Ectodermal cell (in vitro differentiated cells): ENCODE measurements at regions not wholly inside any gene's neighbourhood (a gene's known extent, or its start where the extent isn't known, plus 50 kb on each side); places are given as distances from the start of the nearest gene placed in this dataset.

Experiments used
- H3K27ac ChIP-seq: 2 replicates; pipeline ENCODE4 v1.7.0; 2013; ENCODE audit warnings: mild to moderate bottlenecking, low read depth, low read length; ENCODE audit not compliant: insufficient read depth, poor library complexity, severe bottlenecking
- H3K27me3 ChIP-seq: 2 replicates; pipeline ENCODE4 v1.7.0; 2013; ENCODE audit warnings: mild to moderate bottlenecking, low read length; ENCODE audit not compliant: insufficient read depth, control insufficient read depth, poor library complexity, severe bottlenecking
- H3K36me3 ChIP-seq: one replicate; pipeline ENCODE4 v1.7.0; 2013; ENCODE audit warnings: low read length; ENCODE audit not compliant: control insufficient read depth, insufficient read depth
- H3K4me1 ChIP-seq: one replicate; pipeline ENCODE4 v1.7.0; 2013; ENCODE audit warnings: low read length; ENCODE audit not compliant: control insufficient read depth, insufficient read depth
- H3K4me3 ChIP-seq: 2 replicates; pipeline ENCODE4 v1.7.0; 2013; ENCODE audit warnings: low read depth, low read length, control low read depth; ENCODE audit not compliant: insufficient read depth
- H3K9me3 ChIP-seq: 2 replicates; pipeline ENCODE4 v1.7.0; 2013; ENCODE audit warnings: mild to moderate bottlenecking, low read length, moderate library complexity; ENCODE audit not compliant: control insufficient read depth
- WGBS, 2 experiments: methylation state at CpG; one replicate each; pipeline ENCODE4 v1.1.7; 2013; ENCODE audit warnings: missing lambda C conversion rate in 2 of 2; 5-methylcytosine and 5-hydroxymethylcytosine counted together

GRCh38 chr16:85360323-85361277 is 248.3 kb upstream of the CIBAR2 start:
- peaks cover 6% of the 10 kb centered on the region for H3K27me3 ChIP-seq
- H3K9me3 ChIP-seq = no peaks in the 10 kb centered on the region
- 92 to 93% methylated on average over 38 of the region's 38 CpGs for WGBS, 2 experiments
- no peak overlapping the region for H3K4me3 ChIP-seq
- H3K36me3 ChIP-seq = no peaks in the 10 kb centered on the region
- no peak overlapping the region for H3K27ac ChIP-seq
- no peaks in the 10 kb centered on the region for H3K4me1 ChIP-seq

- no peaks in the 10 kb centered on the region for H3K9me3 ChIP-seq
- no peak overlapping the region for H3K4me3 ChIP-seq
- H3K27ac ChIP-seq = no peak overlapping the region
- no peaks in the 10 kb centered on the region for H3K36me3 ChIP-seq
- WGBS, 2 experiments = 85 to 86% methylated on average over 23 of the region's 23 CpGs
- peaks cover 9% of the 10 kb centered on the region for H3K4me1 ChIP-seq
- peaks cover 16% of the 10 kb centered on the region for H3K27me3 ChIP-seq
Observed at GRCh38 chr16:85361441-85362118, 249.3 kb upstream of the CIBAR2 start.

GRCh38 chr16:85362443-85362842 is 250.2 kb upstream of the CIBAR2 start:
- Histone ChIP-seq H3K27ac (no peak overlapping the region), H3K36me3 (no peaks in the 10 kb centered on the region), H3K27me3 (peaks cover 19% of the 10 kb centered on the region), H3K4me3 (no peak overlapping the region), H3K9me3 (no peaks in the 10 kb centered on the region), H3K4me1 (peaks cover 12% of the 10 kb centered on the region)
- 89 to 95% methylated on average over 6 of the region's 6 CpGs for WGBS, 2 experiments

GRCh38 chr16:85363427-85363826 is 249.7 kb upstream of the GSE1 start:
- H3K27ac ChIP-seq = no peak overlapping the region
- peaks cover 12% of the 10 kb centered on the region for H3K4me1 ChIP-seq
- no peak overlapping the region for H3K4me3 ChIP-seq
- no peaks in the 10 kb centered on the region for H3K36me3 ChIP-seq
- no peaks in the 10 kb centered on the region for H3K9me3 ChIP-seq
- peaks cover 19% of the 10 kb centered on the region for H3K27me3 ChIP-seq
- 88 to 93% methylated on average over 5 of the region's 5 CpGs for WGBS, 2 experiments

GRCh38 chr16:85363881-85364280 is 249.2 kb upstream of the GSE1 start:
- H3K27me3 ChIP-seq = peaks cover 19% of the 10 kb centered on the region
- no peak overlapping the region for H3K27ac ChIP-seq
- H3K4me3 ChIP-seq = no peak overlapping the region
- H3K36me3 ChIP-seq = no peaks in the 10 kb centered on the region
- H3K9me3 ChIP-seq = no peaks in the 10 kb centered on the region
- H3K4me1 ChIP-seq = peaks cover 12% of the 10 kb centered on the region
- WGBS, 2 experiments = 89 to 91% methylated on average over 10 of the region's 10 CpGs

- Histone ChIP-seq H3K27ac (no peak overlapping the region), H3K4me3 (no peak overlapping the region), H3K9me3 (no peaks in the 10 kb centered on the region), H3K36me3 (no peaks in the 10 kb centered on the region), H3K27me3 (peaks cover 19% of the 10 kb centered on the region), H3K4me1 (peaks cover 12% of the 10 kb centered on the region)
- 90% methylated on average over 21 of the region's 21 CpGs for WGBS, 2 experiments
Observed at GRCh38 chr16:85364323-85365040, 248.6 kb upstream of the GSE1 start.

- H3K4me3 ChIP-seq = no peak overlapping the region
- H3K9me3 ChIP-seq = no peaks in the 10 kb centered on the region
- peaks cover 12% of the 10 kb centered on the region for H3K4me1 ChIP-seq
- H3K36me3 ChIP-seq = no peaks in the 10 kb centered on the region
- H3K27me3 ChIP-seq = peaks cover 19% of the 10 kb centered on the region
- WGBS, 2 experiments = 82 to 84% methylated on average over 11 of the region's 11 CpGs
- no peak overlapping the region for H3K27ac ChIP-seq
Observed at GRCh38 chr16:85365120-85365519, 248.0 kb upstream of the GSE1 start.

GRCh38 chr16:85366031-85366763 is 246.9 kb upstream of the GSE1 start:
- Histone ChIP-seq H3K4me1 (peaks cover 16% of the 10 kb centered on the region), H3K4me3 (no peak overlapping the region), H3K9me3 (no peaks in the 10 kb centered on the region), H3K27me3 (peaks cover 19% of the 10 kb centered on the region), H3K27ac (no peak overlapping the region), H3K36me3 (no peaks in the 10 kb centered on the region)
- whole genome bisulfite sequencing, 2 experiments = 19 to 24% methylated on average over 22 of the region's 22 CpGs

GRCh38 chr16:85367485-85367884 is 245.6 kb upstream of the GSE1 start:
- Histone ChIP-seq H3K27ac (no peak overlapping the region), H3K4me3 (no peak overlapping the region), H3K4me1 (peaks cover 17% of the 10 kb centered on the region), H3K27me3 (peaks cover 19% of the 10 kb centered on the region), H3K36me3 (no peaks in the 10 kb centered on the region), H3K9me3 (no peaks in the 10 kb centered on the region)
- WGBS, 2 experiments = 89 to 96% methylated on average over 11 to 12 of the region's 12 CpGs
